IMR-90 (cell line): ENCODE measurements at regions not wholly inside any gene's neighbourhood (a gene's known extent, or its start where the extent isn't known, plus 50 kb on each side); places are given as distances from the start of the nearest gene placed in this dataset.

Experiments
- ATAC-seq: fragments of 200-7000 bp; cut with Tn5 transposase; 2 replicates; pipeline ENCODE4 v1.9.1; 2020; ENCODE audit warnings: low read depth, mild to moderate bottlenecking, moderate library complexity
- BruUV-seq: library from RNA; stranded (reverse); fragments of 400-500 nt; replicated peaks from 2 replicates; lab custom pipeline; 2021; lab: Mats Ljungman, UMichigan
- CTCF ChIA-PET: fragments of 300-600 bp; formaldehyde crosslinking; extraction: SDS; loops from one replicate; lab custom pipeline; 2021; ENCODE audit warnings: antibody characterized with exemption; lab: Yijun Ruan, JAX
- POLR2A ChIA-PET: fragments of 300-600 bp; sonication (Branson Sonifier 250); formaldehyde crosslinking; loops from one replicate; lab custom pipeline; 2022; ENCODE audit warnings: antibody characterized with exemption; ENCODE audit not compliant: unreplicated experiment; lab: Charles Lee
- DNase-seq: peaks from one replicate; pipeline ENCODE4 v3.0.0; 2013
- H2AFZ ChIP-seq: replicated peaks from 2 replicates; pipeline ENCODE3; 2013; ENCODE audit warnings: low read length, mild to moderate bottlenecking; ENCODE audit not compliant: poor library complexity
- H2AK5ac ChIP-seq: 2 replicates; pipeline ENCODE4 v1.6.1; 2013; ENCODE audit warnings: low read depth, low read length, inconsistent platforms
- H2AK9ac ChIP-seq: replicated peaks from 2 replicates; pipeline ENCODE3; 2013; ENCODE audit warnings: mild to moderate bottlenecking, low read depth, low read length, moderate library complexity; ENCODE audit not compliant: poor library complexity
- H2BK120ac ChIP-seq: 2 replicates; pipeline ENCODE4 v1.6.1; 2013; ENCODE audit warnings: low read depth, low read length, inconsistent platforms
- H2BK15ac ChIP-seq: 3 replicates; pipeline ENCODE4 v1.6.1; 2013; ENCODE audit warnings: low read depth, low read length, inconsistent platforms
- H2BK20ac ChIP-seq: 2 replicates; pipeline ENCODE4 v1.6.1; 2013; ENCODE audit warnings: low read depth, mild to moderate bottlenecking, inconsistent platforms, low read length, moderate library complexity
- H2BK5ac ChIP-seq: 2 replicates; pipeline ENCODE4 v1.6.1; 2013; ENCODE audit warnings: mild to moderate bottlenecking, low read depth, low read length, inconsistent platforms; ENCODE audit not compliant: poor library complexity, severe bottlenecking
- H3K14ac ChIP-seq: replicated peaks from 2 replicates; pipeline ENCODE4 v1.6.1; 2013; ENCODE audit warnings: low read depth, low read length, inconsistent platforms
- H3K18ac ChIP-seq: 2 replicates; pipeline ENCODE4 v1.6.1; 2013; ENCODE audit warnings: low read depth, low read length, control low read depth
- H3K23ac ChIP-seq: 2 replicates; pipeline ENCODE4 v1.6.1; 2013; ENCODE audit warnings: low read depth, low read length, inconsistent platforms
- H3K27ac ChIP-seq: 2 replicates; pipeline ENCODE4 v1.5.1; 2013; ENCODE audit warnings: mild to moderate bottlenecking, control low read depth, low read length; ENCODE audit not compliant: insufficient read depth
- H3K27me3 ChIP-seq: 2 replicates; pipeline ENCODE4 v1.6.1; 2013; ENCODE audit warnings: low read length; ENCODE audit not compliant: control insufficient read depth, insufficient read depth
- H3K36me3 ChIP-seq: 2 replicates; pipeline ENCODE4 v1.6.1; 2013; ENCODE audit warnings: low read length, mixed read lengths; ENCODE audit not compliant: control insufficient read depth, insufficient read depth
- H3K4ac ChIP-seq: 2 replicates; pipeline ENCODE4 v1.6.1; 2013; ENCODE audit warnings: low read depth, low read length, inconsistent platforms
- H3K4me1 ChIP-seq: 2 replicates; pipeline ENCODE4 v1.6.1; 2013; ENCODE audit warnings: low read length, mixed read lengths; ENCODE audit not compliant: control insufficient read depth, insufficient read depth
- H3K4me2 ChIP-seq: 2 replicates; pipeline ENCODE4 v1.6.1; 2013; ENCODE audit warnings: low read depth, mild to moderate bottlenecking, control low read depth, low read length, moderate library complexity
- H3K4me3 ChIP-seq: 2 replicates; pipeline ENCODE4 v1.5.1; 2013; ENCODE audit warnings: low read depth, mild to moderate bottlenecking, control low read depth, low read length, moderate library complexity; ENCODE audit not compliant: insufficient read depth
- H3K56ac ChIP-seq: 2 replicates; pipeline ENCODE4 v1.6.1; 2013; ENCODE audit warnings: low read length, inconsistent platforms; ENCODE audit not compliant: insufficient read depth; ENCODE audit errors: extremely low read depth
- H3K79me1 ChIP-seq, 2 experiments: 2 replicates each; pipeline ENCODE4 v1.6.1; 2013; ENCODE audit warnings: low read length in 2 of 2, inconsistent platforms in 1 of 2, low read depth in 1 of 2
- H3K9ac ChIP-seq: 2 replicates; pipeline ENCODE4 v1.6.1; 2013; ENCODE audit warnings: low read depth, low read length, control low read depth
- H3K9me1 ChIP-seq: 2 replicates; pipeline ENCODE4 v1.6.1; 2013; ENCODE audit warnings: low read length, inconsistent platforms; ENCODE audit not compliant: insufficient read depth
- H3K9me3 ChIP-seq: 2 replicates; pipeline ENCODE4 v1.6.1; 2013; ENCODE audit warnings: low read length; ENCODE audit not compliant: control insufficient read depth, insufficient read depth
- H4K20me1 ChIP-seq: 2 replicates; pipeline ENCODE4 v1.6.1; 2013; ENCODE audit warnings: low read length, inconsistent platforms; ENCODE audit not compliant: insufficient read depth
- H4K5ac ChIP-seq: 2 replicates; pipeline ENCODE4 v1.6.1; 2013; ENCODE audit warnings: mild to moderate bottlenecking, low read depth, low read length, control low read depth
- H4K8ac ChIP-seq, 2 experiments: 2 replicates each; pipeline ENCODE4 v1.6.1; 2013; ENCODE audit warnings: low read depth in 2 of 2, low read length in 2 of 2, control low read depth in 1 of 2, inconsistent platforms in 1 of 2
- H4K91ac ChIP-seq: 2 replicates; pipeline ENCODE4 v1.6.1; 2013; ENCODE audit warnings: low read depth, low read length, inconsistent platforms; ENCODE audit not compliant: insufficient read depth
- BHLHE40 ChIP-seq: fragments of 150-350 bp; IDR thresholded peaks from 2 replicates; pipeline ENCODE4 v1.6.1; 2016; ENCODE audit warnings: mild to moderate bottlenecking, low read depth, low read length
- MAFK ChIP-seq: IDR thresholded peaks from 2 replicates; pipeline ENCODE4 v1.6.1; 2012; ENCODE audit warnings: low read depth, low read length, improper control_type of control experiment
- MAZ ChIP-seq: IDR thresholded peaks from 2 replicates; pipeline ENCODE4 v1.6.1; 2012; ENCODE audit warnings: low read depth, mild to moderate bottlenecking, low read length, improper control_type of control experiment, moderate library complexity, borderline replicate concordance
- MXI1 ChIP-seq: IDR thresholded peaks from 2 replicates; pipeline ENCODE4 v1.6.1; 2012; ENCODE audit warnings: low read depth, mild to moderate bottlenecking, low read length, moderate library complexity, borderline replicate concordance
- NFE2L2 ChIP-seq: fragments of 150-350 bp; IDR thresholded peaks from 2 replicates; pipeline ENCODE4 v1.6.1; 2016; ENCODE audit warnings: low read depth, mild to moderate bottlenecking, low read length
- RAD21 ChIP-seq: IDR thresholded peaks from 2 replicates; pipeline ENCODE4 v1.6.1; 2012; ENCODE audit warnings: low read length, improper control_type of control experiment
- RCOR1 ChIP-seq: IDR thresholded peaks from 2 replicates; pipeline ENCODE4 v1.6.1; 2012; ENCODE audit warnings: mild to moderate bottlenecking, low read length, improper control_type of control experiment; ENCODE audit not compliant: insufficient replicate concordance
- RFX5 ChIP-seq: IDR thresholded peaks from 2 replicates; pipeline ENCODE4 v1.8.0; 2012; ENCODE audit warnings: low read depth, mild to moderate bottlenecking, low read length, moderate library complexity
- WGBS, 2 experiments: methylation state at CpG; one replicate each; pipeline versions ENCODE4 v1.1.5 to v1.1.7; 2013; ENCODE audit warnings: missing lambda C conversion rate in 2 of 2; ENCODE audit not compliant: insufficient read length in 1 of 2; ENCODE audit errors: extremely low coverage in 2 of 2; 5-methylcytosine and 5-hydroxymethylcytosine counted together
- dilution Hi-C: fragments of 300-500 bp; cut with HindIII; formaldehyde crosslinking; loops from one replicate; pipeline ENCODE4 v1.14.3; 2018; ENCODE audit warnings: low sequenced_read_pairs; ENCODE audit not compliant: unreplicated experiment
- in situ Hi-C: fragments of 300-500 bp; cut with MboI; formaldehyde crosslinking; loops from 3 replicates; pipeline ENCODE4 v1.14.3; 2019; ENCODE audit warnings: low sequenced_read_pairs, inconsistent platforms, mixed read lengths
- intact Hi-C: fragments of 100-400 bp; cut with micrococcal nuclease; formaldehyde crosslinking; loops from 2 replicates; pipeline ENCODE4 v1.10.0; 2022
- TF ChIP-seq, protein P1 (sequence below): fragments of 150-350 bp; IDR thresholded peaks from 2 replicates; pipeline ENCODE4 v1.6.1; 2017; ENCODE audit warnings: mild to moderate bottlenecking, antibody characterized with exemption, low read length, low read depth
- TF ChIP-seq, protein P2 (sequence below): fragments of 150-350 bp; IDR thresholded peaks from 2 replicates; pipeline ENCODE4 v1.6.1; 2016; ENCODE audit warnings: low read depth, mild to moderate bottlenecking, low read length, moderate library complexity, borderline replicate concordance

DNA sequence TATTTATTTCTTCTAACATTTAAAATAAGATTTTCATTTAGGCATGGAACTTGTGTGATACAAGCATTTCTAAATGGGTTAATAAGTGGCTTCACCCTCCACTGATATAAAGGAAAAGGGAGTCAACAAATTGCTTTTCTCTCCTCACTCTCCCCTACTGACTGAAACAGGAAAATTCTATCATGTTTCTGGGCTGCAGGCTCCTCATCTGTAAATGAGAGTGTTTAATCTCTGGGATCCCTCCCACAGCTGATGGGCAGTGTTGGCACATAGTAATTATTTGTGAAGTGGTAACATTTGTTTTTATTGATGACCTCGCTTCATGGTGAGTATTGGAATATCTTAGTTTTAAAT lies 69.8 kb upstream of the WARS2 start:
- ChIA-PET POLR2A (no interaction called here), CTCF (no interaction called here)
- Histone ChIP-seq H4K5ac (no peak overlapping the region), H2AK5ac (no peak overlapping the region), H2AFZ (no peak overlapping the region), H4K20me1 (no peaks in the 10 kb centered on the region), H4K91ac (no peak overlapping the region), H3K4me3 (no peak overlapping the region), H3K14ac (no peak overlapping the region), H3K79me1 (no peaks in the 10 kb centered on the region), H3K27ac (no peak overlapping the region), H4K8ac (no peak overlapping the region), H3K9ac (no peak overlapping the region), H3K4me1 (no peaks in the 10 kb centered on the region), H3K36me3 (no peaks in the 10 kb centered on the region), H2BK120ac (no peak overlapping the region), H2BK15ac (no peak overlapping the region), H2BK20ac (no peak overlapping the region), H2BK5ac (no peak overlapping the region), H2AK9ac (no peak overlapping the region), H3K27me3 (no peaks in the 10 kb centered on the region), H3K4me2 (no peak overlapping the region), H3K9me1 (no peaks in the 10 kb centered on the region), H3K4ac (no peak overlapping the region), H3K56ac (no peak overlapping the region), H3K9me3 (no peaks in the 10 kb centered on the region), H3K18ac (no peak overlapping the region), H3K23ac (no peak overlapping the region)
- intact Hi-C loops, result no loop called here
- DNase-seq, result no peak
- in situ Hi-C loops, result no loop called here
- dilution Hi-C loops, result no loop called here
- TF ChIP-seq RAD21, result no peak
- no peak for TF ChIP-seq RFX5
- no peak for TF ChIP-seq RCOR1
- no peak for TF ChIP-seq BHLHE40
- TF ChIP-seq, protein P1, sequence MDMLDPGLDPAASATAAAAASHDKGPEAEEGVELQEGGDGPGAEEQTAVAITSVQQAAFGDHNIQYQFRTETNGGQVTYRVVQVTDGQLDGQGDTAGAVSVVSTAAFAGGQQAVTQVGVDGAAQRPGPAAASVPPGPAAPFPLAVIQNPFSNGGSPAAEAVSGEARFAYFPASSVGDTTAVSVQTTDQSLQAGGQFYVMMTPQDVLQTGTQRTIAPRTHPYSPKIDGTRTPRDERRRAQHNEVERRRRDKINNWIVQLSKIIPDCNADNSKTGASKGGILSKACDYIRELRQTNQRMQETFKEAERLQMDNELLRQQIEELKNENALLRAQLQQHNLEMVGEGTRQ, result no peak
- TF ChIP-seq, protein P2, sequence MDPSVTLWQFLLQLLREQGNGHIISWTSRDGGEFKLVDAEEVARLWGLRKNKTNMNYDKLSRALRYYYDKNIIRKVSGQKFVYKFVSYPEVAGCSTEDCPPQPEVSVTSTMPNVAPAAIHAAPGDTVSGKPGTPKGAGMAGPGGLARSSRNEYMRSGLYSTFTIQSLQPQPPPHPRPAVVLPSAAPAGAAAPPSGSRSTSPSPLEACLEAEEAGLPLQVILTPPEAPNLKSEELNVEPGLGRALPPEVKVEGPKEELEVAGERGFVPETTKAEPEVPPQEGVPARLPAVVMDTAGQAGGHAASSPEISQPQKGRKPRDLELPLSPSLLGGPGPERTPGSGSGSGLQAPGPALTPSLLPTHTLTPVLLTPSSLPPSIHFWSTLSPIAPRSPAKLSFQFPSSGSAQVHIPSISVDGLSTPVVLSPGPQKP, result no peak
- TF ChIP-seq MAFK, result no peak
- no peak for TF ChIP-seq NFE2L2
- no peak for TF ChIP-seq MAZ
- no peak for TF ChIP-seq MXI1
- no TSS peak for BruUV-seq
- ATAC-seq, result no peak
- no CpG with 5 or more reads among the region's 1 CpG for WGBS, 2 experiments
